ENCODE measurements at regions not wholly inside any gene's neighbourhood (a gene's known extent, or its start where the extent isn't known, plus 50 kb on each side); places are given as distances from the start of the nearest gene placed in this dataset.

- no CpG with 5 or more reads among the region's 1 CpG for WGBS (ENCODE audit: insufficient coverage)
- Mint-ChIP-seq H3K4me1 (no peaks in the 10 kb centered on the region), H3K27ac (no peak overlapping the region), H3K36me3 (no peaks in the 10 kb centered on the region), H3K27me3 (ENCODE audit: low read depth in 3 of 3) (no peaks in the 10 kb centered on the region), H3K4me3 (no peak overlapping the region), H3K9me3 (peaks cover 0 to 2% (median 0%) of the 10 kb centered on the region in 7 donors)
- no peaks in the 10 kb centered on the region for H3K4me1 ChIP-seq (ENCODE audit: control insufficient read depth in 1 of 2, insufficient read depth in 2 of 2, low read length in 2 of 2)
- no peak overlapping the region for H3K27ac ChIP-seq (ENCODE audit: low read depth in 1 of 2, low read length in 2 of 2)
- no peak for DNase-seq
- peaks cover 3 to 10% of the 10 kb centered on the region in 2 donors for H3K9me3 ChIP-seq (replicated peaks in 1 of 2; ENCODE audit: control insufficient read depth in 1 of 2, insufficient read depth in 1 of 2, low read length in 2 of 2)
- H3K36me3 ChIP-seq (replicated peaks in 1 of 2; ENCODE audit: control insufficient read depth in 1 of 2, insufficient read depth in 2 of 2, low read length in 2 of 2): no peaks in the 10 kb centered on the region
- no peak overlapping the region for H2AFZ ChIP-seq (ENCODE audit: insufficient read depth, low read depth, low read length, poor library complexity, severe bottlenecking)
- no peak for TF ChIP-seq CTCF (IDR thresholded peaks at IDR 0.05)
- no peaks in the 10 kb centered on the region for H3K79me2 ChIP-seq (ENCODE audit: insufficient read depth, low read length)
- no peak overlapping the region for H3K4me3 ChIP-seq (replicated peaks in 1 of 3; ENCODE audit: low read depth in 2 of 3, low read length in 3 of 3)
- no peaks in the 10 kb centered on the region for H4K20me1 ChIP-seq (ENCODE audit: insufficient read depth, low read length)
- H3K9ac ChIP-seq (ENCODE audit: insufficient read depth, low read length, poor library complexity, severe bottlenecking): no peak overlapping the region
- no peaks in the 10 kb centered on the region for H3K27me3 ChIP-seq (ENCODE audit: control insufficient read depth in 2 of 2, insufficient read depth in 2 of 2, low read length in 2 of 2)
- intact Hi-C loops (cut with micrococcal nuclease): no loop called here
- H3K4me2 ChIP-seq (replicated peaks; ENCODE audit: extremely low read depth, low read length, poor library complexity, severe bottlenecking): no peak overlapping the region
Observed at GRCh38 chr14:84250893-84251292, 1279.1 kb upstream of the FLRT2 start.

DNA sequence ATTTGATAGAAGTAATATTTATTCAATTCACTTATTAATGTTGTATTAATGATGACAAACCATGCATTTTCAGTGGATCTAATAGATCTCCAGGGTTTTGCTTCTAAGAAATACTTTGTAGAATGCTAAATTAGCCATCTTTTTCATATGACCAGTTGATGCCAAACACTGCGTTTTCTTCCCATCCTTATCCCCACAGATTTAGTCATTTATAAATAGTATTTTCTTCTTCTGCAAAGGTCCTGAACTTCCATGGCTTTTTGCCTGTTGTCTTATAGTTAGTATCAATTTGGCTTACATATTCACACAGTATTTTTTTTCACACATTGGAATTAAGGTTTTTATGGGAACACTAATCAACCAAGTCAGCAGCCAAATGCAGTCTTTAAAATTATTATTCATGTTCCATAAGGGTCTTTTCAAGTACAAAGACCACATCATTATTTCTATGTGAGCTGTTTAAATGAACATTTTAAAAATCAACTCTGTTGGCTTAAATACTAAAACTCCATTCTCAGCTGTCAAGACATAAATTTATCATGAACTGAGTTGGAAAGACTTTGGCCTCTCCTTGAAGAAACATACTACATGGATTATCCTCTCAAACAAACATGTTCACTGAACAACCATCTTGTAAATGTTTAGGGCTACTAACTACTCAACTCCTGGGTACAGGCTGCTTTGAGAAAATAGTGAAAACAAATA lies 1278.4 kb upstream of the FLRT2 start:
- H4K20me1 ChIP-seq (ENCODE audit: insufficient read depth, low read length): no peaks in the 10 kb centered on the region
- no peak overlapping the region for H3K4me3 ChIP-seq (replicated peaks in 1 of 3; ENCODE audit: low read depth in 2 of 3, low read length in 3 of 3)
- H3K36me3 ChIP-seq (replicated peaks in 1 of 2; ENCODE audit: control insufficient read depth in 1 of 2, insufficient read depth in 2 of 2, low read length in 2 of 2): no peaks in the 10 kb centered on the region
- H3K79me2 ChIP-seq (ENCODE audit: insufficient read depth, low read length): no peaks in the 10 kb centered on the region
- Mint-ChIP-seq H3K4me1 (no peaks in the 10 kb centered on the region), H3K4me3 (no peak overlapping the region), H3K27ac (no peak overlapping the region), H3K36me3 (no peaks in the 10 kb centered on the region), H3K9me3 (peaks cover 0 to 2% (median 0%) of the 10 kb centered on the region in 7 donors), H3K27me3 (ENCODE audit: low read depth in 3 of 3) (no peaks in the 10 kb centered on the region)
- no peak overlapping the region for H3K9ac ChIP-seq (ENCODE audit: insufficient read depth, low read length, poor library complexity, severe bottlenecking)
- intact Hi-C loops (cut with micrococcal nuclease): no loop called here
- no peak overlapping the region for H3K4me2 ChIP-seq (replicated peaks; ENCODE audit: extremely low read depth, low read length, poor library complexity, severe bottlenecking)
- H3K4me1 ChIP-seq (ENCODE audit: control insufficient read depth in 1 of 2, insufficient read depth in 2 of 2, low read length in 2 of 2): no peaks in the 10 kb centered on the region
- H3K27me3 ChIP-seq (ENCODE audit: control insufficient read depth in 2 of 2, insufficient read depth in 2 of 2, low read length in 2 of 2): no peaks in the 10 kb centered on the region
- H3K27ac ChIP-seq (ENCODE audit: low read depth in 1 of 2, low read length in 2 of 2): no peak overlapping the region
- DNase-seq: no peak
- H2AFZ ChIP-seq (ENCODE audit: insufficient read depth, low read depth, low read length, poor library complexity, severe bottlenecking): no peak overlapping the region
- TF ChIP-seq CTCF (IDR thresholded peaks at IDR 0.05): no peak
- no CpG with 5 or more reads among the region's 1 CpG for WGBS (ENCODE audit: insufficient coverage)
- peaks cover 3 to 10% of the 10 kb centered on the region in 2 donors for H3K9me3 ChIP-seq (replicated peaks in 1 of 2; ENCODE audit: control insufficient read depth in 1 of 2, insufficient read depth in 1 of 2, low read length in 2 of 2)

Data from CD14-positive monocyte (primary cell).